GM12891 (cell line): ENCODE measurements at regions not wholly inside any gene's neighbourhood (a gene's known extent, or its start where the extent isn't known, plus 50 kb on each side); places are given as distances from the start of the nearest gene placed in this dataset.

Experiments
- POLR2A ChIP-seq: IDR thresholded peaks from 2 replicates; pipeline ENCODE4 v1.6.1; 2011; ENCODE audit warnings: low read depth, low read length, control low read depth
- POLR2AphosphoS5 ChIP-seq: IDR thresholded peaks from 2 replicates; pipeline ENCODE4 v1.6.1; 2011; ENCODE audit warnings: low read depth, low read length, control low read depth
- POU2F2 ChIP-seq: IDR thresholded peaks from 2 replicates; pipeline ENCODE4 v1.6.1; 2011; ENCODE audit warnings: low read depth, mild to moderate bottlenecking, control low read depth, low read length, moderate library complexity
- SPI1 ChIP-seq: IDR thresholded peaks from 2 replicates; pipeline ENCODE4 v1.6.1; 2011; ENCODE audit warnings: low read depth, low read length, control low read depth
- TAF1 ChIP-seq: IDR thresholded peaks from 2 replicates; pipeline ENCODE4 v1.6.1; 2011; ENCODE audit warnings: low read depth, low read length, control low read depth

DNA sequence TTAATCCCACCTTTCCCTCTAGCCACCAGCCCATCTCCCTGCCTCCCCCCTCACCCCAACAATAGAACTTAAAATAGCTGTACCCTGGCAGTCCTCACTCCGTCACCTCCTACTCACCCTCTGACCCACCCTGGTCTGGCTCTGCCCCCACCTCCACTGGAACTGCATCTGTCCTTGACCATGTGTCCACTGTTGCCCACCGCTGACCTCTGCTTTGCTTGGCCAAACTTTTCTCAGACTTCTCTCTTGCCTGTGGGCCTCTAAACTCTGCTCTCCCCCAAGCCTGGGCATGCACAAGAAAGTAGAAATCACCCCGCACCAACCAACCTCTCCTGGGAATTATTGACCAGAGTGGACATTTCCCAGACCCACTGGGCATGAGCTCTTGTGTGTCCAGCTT, 169.8 kb downstream of the WSCD1 start:
- TF ChIP-seq POLR2A (no peak), SPI1 (no peak), TAF1 (no peak), POU2F2 (no peak), POLR2AphosphoS5 (no peak)
